Calu3 (cell line): ENCODE measurements at regions not wholly inside any gene's neighbourhood (a gene's known extent, or its start where the extent isn't known, plus 50 kb on each side); places are given as distances from the start of the nearest gene placed in this dataset.

ENCODE experiments used
- BruUV-seq: library from RNA; stranded (reverse); fragments of 400-500 nt; replicated peaks from 2 replicates; lab custom pipeline; 2021; lab: Mats Ljungman, UMichigan
- CTCF ChIA-PET: fragments of 300-600 bp; sonication (Branson Sonifier 250); formaldehyde crosslinking; loops from one replicate; lab custom pipeline; 2022; ENCODE audit warnings: antibody characterized with exemption; lab: Charles Lee
- DNase-seq: peaks from one replicate; pipeline ENCODE4 v3.0.0; 2022
- H3K27ac Mint-ChIP-seq: one replicate; pipeline ENCODE4 v1.8.0; 2022; ENCODE audit warnings: mixed read lengths; ENCODE audit not compliant: unreplicated experiment
- H3K27me3 Mint-ChIP-seq: one replicate; pipeline ENCODE4 v1.8.0; 2022; ENCODE audit warnings: mixed read lengths; ENCODE audit not compliant: unreplicated experiment
- H3K36me3 Mint-ChIP-seq: one replicate; pipeline ENCODE4 v1.8.0; 2022; ENCODE audit warnings: mild to moderate bottlenecking, moderate library complexity, mixed read lengths; ENCODE audit not compliant: insufficient read depth, unreplicated experiment
- H3K4me1 Mint-ChIP-seq: one replicate; pipeline ENCODE4 v1.8.0; 2022; ENCODE audit warnings: mild to moderate bottlenecking, low read depth, mixed read lengths; ENCODE audit not compliant: unreplicated experiment
- H3K4me3 Mint-ChIP-seq: one replicate; pipeline ENCODE4 v1.8.0; 2022; ENCODE audit warnings: mild to moderate bottlenecking, low read depth, moderate library complexity, mixed read lengths; ENCODE audit not compliant: unreplicated experiment
- H3K9me3 Mint-ChIP-seq: one replicate; pipeline ENCODE4 v1.8.0; 2022; ENCODE audit warnings: low read depth, mixed read lengths; ENCODE audit not compliant: unreplicated experiment
- intact Hi-C: fragments of 100-400 bp; cut with micrococcal nuclease; formaldehyde crosslinking; loops from one replicate; pipeline ENCODE4 v1.10.0; 2022; ENCODE audit not compliant: unreplicated experiment
- TF ChIP-seq, protein P1 (sequence below): fragments of 200-600 bp; IDR thresholded peaks from one replicate; pipeline ENCODE4 v1.8.0; 2022; ENCODE audit warnings: antibody characterized with exemption; ENCODE audit not compliant: unreplicated experiment

DNA sequence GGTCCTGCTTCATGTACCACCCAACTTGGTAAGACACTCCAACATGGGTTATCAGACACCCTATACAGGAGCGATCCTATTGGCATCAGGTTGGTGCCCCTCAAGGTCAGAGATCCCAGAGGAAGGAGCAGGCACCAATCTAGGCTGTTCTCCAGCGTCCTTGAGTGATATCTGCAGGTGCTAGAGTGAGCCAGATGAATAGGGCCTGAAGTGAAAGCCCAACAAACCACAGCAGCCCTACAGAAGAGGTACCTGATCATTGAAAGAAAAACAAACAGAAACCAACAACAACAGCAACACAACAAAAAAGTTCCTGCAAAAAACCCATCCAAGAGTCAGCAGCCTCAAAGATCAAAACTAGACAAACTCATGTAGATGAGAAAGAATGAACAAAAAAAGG, 584.8 kb downstream of the HINT1 start:
- Mint-ChIP-seq H3K4me1 (no peaks in the 10 kb centered on the region), H3K36me3 (no peaks in the 10 kb centered on the region), H3K27me3 (no peaks in the 10 kb centered on the region), H3K9me3 (no peaks in the 10 kb centered on the region), H3K4me3 (no peak overlapping the region), H3K27ac (no peak overlapping the region)
- intact Hi-C loops: no loop called here
- BruUV-seq: no TSS peak
- CTCF ChIA-PET: no interaction called here
- TF ChIP-seq, protein P1, sequence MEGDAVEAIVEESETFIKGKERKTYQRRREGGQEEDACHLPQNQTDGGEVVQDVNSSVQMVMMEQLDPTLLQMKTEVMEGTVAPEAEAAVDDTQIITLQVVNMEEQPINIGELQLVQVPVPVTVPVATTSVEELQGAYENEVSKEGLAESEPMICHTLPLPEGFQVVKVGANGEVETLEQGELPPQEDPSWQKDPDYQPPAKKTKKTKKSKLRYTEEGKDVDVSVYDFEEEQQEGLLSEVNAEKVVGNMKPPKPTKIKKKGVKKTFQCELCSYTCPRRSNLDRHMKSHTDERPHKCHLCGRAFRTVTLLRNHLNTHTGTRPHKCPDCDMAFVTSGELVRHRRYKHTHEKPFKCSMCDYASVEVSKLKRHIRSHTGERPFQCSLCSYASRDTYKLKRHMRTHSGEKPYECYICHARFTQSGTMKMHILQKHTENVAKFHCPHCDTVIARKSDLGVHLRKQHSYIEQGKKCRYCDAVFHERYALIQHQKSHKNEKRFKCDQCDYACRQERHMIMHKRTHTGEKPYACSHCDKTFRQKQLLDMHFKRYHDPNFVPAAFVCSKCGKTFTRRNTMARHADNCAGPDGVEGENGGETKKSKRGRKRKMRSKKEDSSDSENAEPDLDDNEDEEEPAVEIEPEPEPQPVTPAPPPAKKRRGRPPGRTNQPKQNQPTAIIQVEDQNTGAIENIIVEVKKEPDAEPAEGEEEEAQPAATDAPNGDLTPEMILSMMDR: no peak
- no peak for DNase-seq

DNA sequence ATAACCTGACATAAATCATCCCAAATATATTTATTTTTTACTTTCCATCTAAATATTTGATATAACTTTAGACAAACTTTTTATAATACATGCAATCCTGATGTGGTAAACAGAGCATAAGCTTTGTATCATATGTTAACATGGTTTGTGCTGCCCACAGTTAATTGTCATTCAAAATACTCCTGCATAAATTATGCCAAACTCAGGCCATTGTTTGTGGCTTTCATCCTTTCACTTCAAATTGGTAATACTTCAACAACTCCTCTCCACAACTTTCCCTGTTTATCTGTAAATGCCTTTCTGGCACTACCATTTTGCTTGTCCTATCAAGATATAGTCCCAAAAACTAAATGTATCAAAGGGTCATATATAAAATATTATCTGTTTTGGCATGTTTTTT, 586.7 kb downstream of the HINT1 start:
- Mint-ChIP-seq H3K27me3 (no peaks in the 10 kb centered on the region), H3K36me3 (no peaks in the 10 kb centered on the region), H3K27ac (no peak overlapping the region), H3K4me3 (no peak overlapping the region), H3K4me1 (no peaks in the 10 kb centered on the region), H3K9me3 (no peaks in the 10 kb centered on the region)
- CTCF ChIA-PET: no interaction called here
- TF ChIP-seq, protein P1: no peak
- no peak for DNase-seq
- no TSS peak for BruUV-seq
- intact Hi-C loops: no loop called here

DNA sequence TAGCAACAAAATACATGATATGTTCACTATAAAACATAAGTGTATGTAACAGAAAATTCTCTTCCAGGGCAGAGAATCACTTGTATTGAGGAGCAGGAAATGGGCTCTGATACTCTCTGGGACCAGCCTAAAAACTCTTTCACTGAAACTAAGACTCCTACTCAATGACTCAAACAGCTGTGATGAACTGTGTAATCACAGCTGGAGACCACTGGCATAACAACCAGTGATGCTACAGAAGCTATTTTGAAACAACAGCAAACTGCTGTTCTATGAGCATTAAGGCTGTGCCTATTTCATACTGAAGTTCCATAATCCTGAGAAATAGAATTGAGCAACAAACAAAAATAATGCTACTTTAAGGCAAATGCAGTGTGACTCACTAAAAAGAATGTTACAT, 594.0 kb downstream of the HINT1 start:
- no TSS peak for BruUV-seq
- no peaks in the 10 kb centered on the region for H3K36me3 Mint-ChIP-seq
- CTCF ChIA-PET: no interaction called here
- no peak overlapping the region for H3K4me3 Mint-ChIP-seq
- TF ChIP-seq, protein P1: no peak
- no peaks in the 10 kb centered on the region for H3K9me3 Mint-ChIP-seq
- intact Hi-C loops: no loop called here
- no peaks in the 10 kb centered on the region for H3K4me1 Mint-ChIP-seq
- no peak for DNase-seq
- H3K27ac Mint-ChIP-seq: no peak overlapping the region
- no peaks in the 10 kb centered on the region for H3K27me3 Mint-ChIP-seq

DNA sequence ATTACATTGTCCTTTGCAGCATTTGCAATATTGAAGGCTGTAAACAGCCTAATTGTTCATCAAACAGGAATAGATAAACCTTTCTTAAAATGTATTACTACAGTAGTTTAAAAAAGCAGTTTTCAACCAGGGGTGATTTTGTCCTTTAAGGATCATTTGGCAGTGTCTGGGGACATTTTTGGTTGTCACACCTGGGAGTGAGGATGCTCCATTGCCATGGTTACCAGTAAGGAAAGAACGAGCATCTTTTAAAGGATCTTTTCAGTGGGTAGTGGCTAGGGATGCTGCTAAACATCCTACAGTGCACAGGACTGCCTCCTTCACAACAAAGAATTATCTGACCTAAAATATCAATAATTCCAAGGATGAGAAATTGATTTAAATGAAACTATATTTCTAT, 596.3 kb downstream of the HINT1 start:
- H3K9me3 Mint-ChIP-seq: peaks cover 3% of the 10 kb centered on the region
- TF ChIP-seq, protein P1: no peak
- H3K4me1 Mint-ChIP-seq: no peaks in the 10 kb centered on the region
- no peak for DNase-seq
- intact Hi-C loops: no loop called here
- no peaks in the 10 kb centered on the region for H3K27me3 Mint-ChIP-seq
- no peak overlapping the region for H3K4me3 Mint-ChIP-seq
- H3K27ac Mint-ChIP-seq: no peak overlapping the region
- BruUV-seq: no TSS peak
- CTCF ChIA-PET: no interaction called here
- H3K36me3 Mint-ChIP-seq: no peaks in the 10 kb centered on the region
